HG03097 (cell line): ENCODE measurements at regions not wholly inside any gene's neighbourhood (a gene's known extent, or its start where the extent isn't known, plus 50 kb on each side); places are given as distances from the start of the nearest gene placed in this dataset.
"Not testable (repeated sequence)": the region's sequence is repeated elsewhere in the genome, so short reads cannot be mapped to it uniquely, and the experiment has no call there.

Source experiments
- ATAC-seq: cut with Tn5 transposase; IDR thresholded peaks from one replicate; pipeline ENCODE4 v1.9.1; 2021; ENCODE audit not compliant: unreplicated experiment, low FRiP score

- ATAC-seq: peak; percentile 94
Observed at GRCh38 chr10:3935141-3935540, 150.1 kb upstream of the KLF6 start.

GRCh38 chr10:3933733-3934132 lies 148.7 kb upstream of the KLF6 start:
- no peak for ATAC-seq

- no peak for ATAC-seq
Observed at GRCh38 chr10:3932597-3933375, 147.8 kb upstream of the KLF6 start.

- no peak for ATAC-seq
Observed at GRCh38 chr10:3931901-3932300, 146.9 kb upstream of the KLF6 start.

DNA sequence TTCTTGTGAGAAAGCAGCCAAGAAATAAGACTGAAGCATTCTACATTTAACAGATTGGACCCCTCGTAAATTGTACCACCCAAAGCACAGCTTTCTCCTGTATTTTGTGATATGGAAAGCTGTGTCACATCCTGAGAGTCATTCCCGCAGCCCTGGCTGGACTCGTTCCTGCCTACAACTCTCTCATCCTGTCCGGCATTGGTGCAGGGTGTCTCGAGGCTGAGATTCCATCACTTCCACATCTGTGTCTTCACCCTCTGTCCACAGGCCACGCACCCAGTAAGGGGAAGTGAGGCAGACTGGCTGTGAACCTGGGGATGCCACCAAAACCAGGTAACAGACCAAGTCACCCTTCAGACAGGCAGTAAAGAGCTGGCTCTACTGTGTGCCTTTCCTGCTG lies 146.2 kb upstream of the KLF6 start:
- no peak for ATAC-seq

- ATAC-seq: no peak
Observed at GRCh38 chr10:3928569-3928968, 143.6 kb upstream of the KLF6 start.

- ATAC-seq: no peak
Observed at GRCh38 chr10:3928078-3928477, 143.1 kb upstream of the KLF6 start.

GRCh38 chr10:3926675-3927525 lies 141.9 kb upstream of the KLF6 start:
- ATAC-seq: no peak

DNA sequence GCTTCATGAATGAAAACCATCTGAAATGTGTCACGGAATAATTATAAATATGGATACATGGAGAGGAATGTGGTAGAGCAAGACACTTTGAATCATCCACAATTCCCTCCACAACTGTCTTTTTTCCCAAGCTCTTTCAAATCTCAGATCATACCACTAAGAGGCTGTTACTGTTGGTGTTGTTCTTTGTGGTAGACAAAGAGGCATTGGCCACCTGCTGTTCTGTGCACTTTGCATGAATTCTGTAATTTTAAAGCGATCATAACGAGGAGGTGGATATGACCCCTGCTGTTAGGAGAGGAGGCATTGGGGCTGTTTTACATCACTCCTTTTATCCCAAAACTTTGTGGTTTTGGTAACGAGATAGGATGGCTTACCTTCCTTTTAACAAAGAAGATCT lies 141.2 kb upstream of the KLF6 start:
- ATAC-seq: no peak

DNA sequence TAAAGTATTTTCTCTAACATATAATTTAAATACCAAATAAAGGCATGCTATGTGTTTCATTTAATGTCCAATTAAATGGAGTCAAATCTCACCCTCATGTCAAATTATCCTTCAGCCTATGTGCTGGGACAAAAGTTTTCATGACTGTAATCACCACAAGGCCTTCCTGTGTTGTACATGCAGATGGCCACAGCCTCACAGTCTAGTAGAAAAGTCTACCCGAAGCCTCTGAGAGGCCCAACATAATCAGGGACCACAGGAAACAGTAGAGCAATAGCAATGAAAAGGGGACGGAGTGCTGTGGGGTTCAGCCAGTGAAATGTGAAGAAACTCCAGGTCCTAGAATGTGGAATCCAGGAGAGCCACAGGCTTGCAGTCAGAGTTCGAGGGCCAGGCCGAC lies 140.2 kb upstream of the KLF6 start:
- no peak for ATAC-seq

DNA sequence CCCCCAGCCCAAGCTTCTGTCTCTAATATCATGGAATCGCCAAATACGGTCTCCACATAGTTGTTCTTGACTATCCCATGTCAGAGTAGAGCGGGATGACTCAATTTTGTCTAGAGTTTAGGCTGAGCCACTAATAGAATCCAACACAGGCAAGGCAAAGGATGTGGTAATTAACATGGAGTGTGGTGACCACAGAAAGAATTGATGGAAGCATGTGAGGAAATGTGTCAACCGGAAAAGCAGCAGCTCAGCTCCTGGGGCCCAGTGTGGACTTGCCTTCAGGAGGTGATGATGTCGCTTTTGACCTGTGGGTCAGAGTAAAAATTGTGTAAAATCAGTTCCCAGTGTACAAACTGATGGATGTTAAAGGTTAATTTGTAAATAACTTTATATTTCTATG lies 139.3 kb upstream of the KLF6 start:
- ATAC-seq: no peak

DNA sequence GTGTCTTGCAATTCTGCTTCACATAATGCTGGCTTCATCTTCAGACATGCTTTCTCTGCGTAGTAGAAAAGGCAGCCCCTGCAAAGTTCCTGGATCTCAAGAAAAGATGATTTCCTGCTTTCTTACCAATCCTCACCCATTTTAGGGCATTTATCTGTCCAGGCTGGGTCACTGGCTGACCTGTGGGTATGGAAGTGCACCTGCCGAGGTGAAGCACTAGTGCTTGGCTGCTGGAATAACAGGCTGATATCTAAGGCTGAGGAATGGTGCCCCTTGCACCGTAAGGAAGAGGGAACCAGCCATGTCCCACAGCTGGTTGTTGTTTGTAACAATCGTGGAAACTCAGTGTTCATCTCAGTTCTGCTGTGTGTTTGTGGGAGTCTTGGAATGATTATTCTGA lies 138.0 kb upstream of the KLF6 start:
- no peak for ATAC-seq

GRCh38 chr10:3919709-3920308 lies 134.8 kb upstream of the KLF6 start:
- no peak for ATAC-seq

GRCh38 chr10:3917392-3917791 lies 132.4 kb upstream of the KLF6 start:
- not testable (repeated sequence) for ATAC-seq

DNA sequence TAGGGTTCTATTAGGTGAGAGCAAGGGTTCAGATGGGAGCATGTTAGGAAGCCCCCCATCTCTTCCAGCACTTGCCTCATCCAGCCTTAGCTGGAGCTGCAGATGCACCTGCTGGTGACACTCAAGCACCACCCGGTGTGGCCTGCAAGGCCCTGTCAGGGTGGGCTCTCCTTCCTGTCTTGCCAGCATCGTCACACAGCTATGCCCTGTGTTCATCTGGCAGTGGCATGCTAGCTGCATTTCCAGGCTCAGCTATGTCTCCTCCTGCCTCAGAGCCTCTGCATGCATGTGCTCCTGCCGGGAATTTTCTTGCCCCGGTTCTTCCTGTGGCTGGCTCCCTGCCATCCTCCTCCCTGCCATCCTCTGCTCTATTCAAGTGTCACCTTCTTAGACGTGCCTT lies 129.7 kb upstream of the KLF6 start:
- ATAC-seq: no peak

GRCh38 chr10:3911713-3912442 lies 126.9 kb upstream of the KLF6 start:
- ATAC-seq: no peak

DNA sequence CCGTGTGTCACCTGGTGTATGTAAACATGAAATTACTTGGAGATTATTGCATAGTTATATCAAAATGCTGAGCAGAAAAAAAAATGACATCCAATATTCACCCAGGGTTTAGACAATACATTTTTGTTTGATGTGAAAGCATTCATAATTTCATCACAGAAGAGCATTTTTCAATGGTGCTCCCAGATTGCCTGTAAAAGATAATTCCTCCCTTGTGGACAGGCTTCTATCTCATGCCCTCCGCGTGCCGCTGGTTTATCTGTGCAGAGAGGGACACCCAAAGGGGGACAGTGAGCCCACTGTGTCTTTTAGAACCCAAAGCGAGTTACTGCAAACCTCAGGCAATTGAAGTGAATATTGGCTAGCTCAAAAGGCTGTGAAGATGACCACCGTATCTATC lies 126.2 kb upstream of the KLF6 start:
- ATAC-seq: no peak

GRCh38 chr10:3909339-3909738 lies 124.3 kb upstream of the KLF6 start:
- ATAC-seq: no peak

GRCh38 chr10:3908183-3908582 lies 123.2 kb upstream of the KLF6 start:
- ATAC-seq: no peak

DNA sequence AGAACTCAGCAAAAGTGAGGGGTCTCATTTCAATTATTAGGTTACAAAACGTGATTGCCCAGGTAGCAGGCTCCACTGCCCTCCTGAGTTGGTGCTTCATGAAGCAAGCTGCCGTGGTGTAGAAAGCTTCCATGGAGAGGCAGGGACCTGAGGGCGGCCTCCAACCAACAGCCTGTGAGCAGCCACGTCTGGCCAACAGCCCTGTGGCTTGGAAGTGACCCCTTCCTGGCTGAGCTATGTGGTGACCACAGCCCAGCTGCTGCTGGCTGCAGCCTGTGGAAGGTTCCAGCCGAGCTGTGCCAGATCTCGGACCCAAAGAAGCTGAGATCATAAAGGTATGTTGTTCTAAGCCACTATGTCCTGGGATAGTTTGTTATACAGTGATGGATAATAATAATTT lies 122.5 kb upstream of the KLF6 start:
- no peak for ATAC-seq
